GM18517 (cell line): ENCODE measurements at regions not wholly inside any gene's neighbourhood (a gene's known extent, or its start where the extent isn't known, plus 50 kb on each side); places are given as distances from the start of the nearest gene placed in this dataset.
"Not testable (repeated sequence)": the region's sequence is repeated elsewhere in the genome, so short reads cannot be mapped to it uniquely, and the experiment has no call there.

Source experiments
- ATAC-seq: cut with Tn5 transposase; IDR thresholded peaks from one replicate; pipeline ENCODE4 v1.9.1; 2021; ENCODE audit warnings: mild to moderate bottlenecking, moderate library complexity; ENCODE audit not compliant: unreplicated experiment

DNA sequence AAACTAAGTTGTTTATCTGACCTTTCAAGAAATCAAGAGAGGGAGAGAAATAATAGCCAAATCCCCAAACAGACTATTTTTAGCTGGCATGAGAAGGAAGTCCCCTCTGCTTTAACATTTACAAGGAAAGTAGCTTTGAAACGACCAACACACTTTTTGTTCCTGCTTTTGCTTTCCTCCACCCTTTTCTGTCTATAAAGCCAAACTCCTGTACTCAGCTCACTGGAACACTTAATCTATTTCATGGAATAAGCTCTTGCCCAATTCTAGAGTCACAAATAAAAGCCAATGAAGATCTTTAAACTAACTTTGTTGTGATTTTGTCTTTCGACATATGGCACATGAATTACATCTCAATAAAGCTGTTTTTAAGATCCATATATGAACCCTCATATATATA lies 86.8 kb upstream of the CCDC71L start:
- no peak for ATAC-seq

DNA sequence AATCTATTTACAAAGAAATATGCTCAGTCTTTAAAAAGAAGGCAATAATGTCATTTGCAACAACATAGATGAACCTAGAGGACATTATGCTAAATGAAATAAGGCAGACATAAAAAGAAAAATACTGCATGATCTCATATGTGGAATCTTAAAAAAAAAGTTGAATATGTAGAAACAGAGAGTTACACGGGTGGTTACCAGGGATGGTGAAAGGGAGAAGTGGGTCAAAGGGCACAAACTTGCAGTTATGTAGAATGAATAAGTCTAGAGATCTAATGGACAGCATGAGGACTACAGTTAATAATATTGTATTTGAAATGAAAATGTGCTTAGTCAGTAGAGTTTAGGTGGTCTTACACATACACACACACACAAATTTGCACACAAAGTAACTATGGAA lies 88.2 kb upstream of the CCDC71L start:
- ATAC-seq = no peak

DNA sequence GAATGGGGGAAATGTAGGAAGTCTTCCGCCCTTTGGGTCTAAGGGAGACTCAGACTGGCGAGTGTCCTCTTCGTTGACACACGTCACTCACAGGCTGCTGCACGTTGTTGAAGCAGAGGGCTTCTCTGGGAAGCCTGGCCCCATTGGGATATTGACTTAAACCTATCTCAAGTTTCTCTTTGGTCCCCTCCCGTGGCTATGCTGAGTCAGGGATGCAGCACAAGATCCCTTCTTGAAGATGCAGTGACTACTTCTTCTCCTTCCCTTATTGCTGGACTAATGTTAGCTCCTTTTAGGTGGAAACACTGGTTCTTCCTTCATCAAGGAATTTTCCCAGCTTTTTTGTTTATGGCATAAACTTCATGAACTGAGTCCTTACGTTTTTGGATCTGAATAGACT lies 89.8 kb upstream of the CCDC71L start:
- ATAC-seq = no peak

DNA sequence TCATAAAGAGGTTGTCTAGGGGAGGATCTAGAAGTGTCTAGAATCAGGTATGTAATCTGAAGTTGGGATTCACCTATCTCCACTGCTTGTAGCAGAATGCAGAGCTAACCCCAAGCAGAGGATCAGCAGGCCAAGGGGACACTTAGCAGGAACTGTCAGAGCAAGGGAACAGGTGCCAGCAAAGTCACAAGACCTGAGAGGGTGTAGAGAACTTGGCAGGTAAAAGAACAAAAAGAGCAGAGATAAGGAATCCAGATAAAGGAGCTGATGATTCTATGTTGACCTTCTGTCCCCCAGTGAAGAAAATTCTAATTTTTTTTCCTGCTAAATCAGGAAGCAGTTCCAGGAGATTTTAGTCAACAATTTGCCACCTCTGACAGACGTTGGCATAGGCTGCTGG lies 91.4 kb upstream of the CCDC71L start:
- ATAC-seq = no peak

DNA sequence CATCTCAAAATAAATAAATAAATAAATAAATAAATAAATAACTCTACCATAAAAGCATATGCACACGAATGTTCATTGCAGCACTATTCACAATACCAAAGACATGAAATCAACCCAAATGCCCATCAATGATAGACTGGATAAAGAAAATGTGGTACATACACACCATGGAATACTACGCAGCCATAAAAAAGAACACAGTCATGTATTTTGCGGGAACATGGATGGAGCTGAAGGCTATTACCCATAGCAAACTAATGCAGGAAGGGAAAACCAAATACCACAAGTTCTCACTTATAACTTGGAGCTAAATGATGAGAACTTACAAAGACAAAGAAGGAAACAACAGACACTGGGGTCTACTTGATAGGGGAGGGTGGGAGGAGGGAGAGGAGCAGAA lies 94.1 kb upstream of the CCDC71L start:
- ATAC-seq = not testable (repeated sequence)

DNA sequence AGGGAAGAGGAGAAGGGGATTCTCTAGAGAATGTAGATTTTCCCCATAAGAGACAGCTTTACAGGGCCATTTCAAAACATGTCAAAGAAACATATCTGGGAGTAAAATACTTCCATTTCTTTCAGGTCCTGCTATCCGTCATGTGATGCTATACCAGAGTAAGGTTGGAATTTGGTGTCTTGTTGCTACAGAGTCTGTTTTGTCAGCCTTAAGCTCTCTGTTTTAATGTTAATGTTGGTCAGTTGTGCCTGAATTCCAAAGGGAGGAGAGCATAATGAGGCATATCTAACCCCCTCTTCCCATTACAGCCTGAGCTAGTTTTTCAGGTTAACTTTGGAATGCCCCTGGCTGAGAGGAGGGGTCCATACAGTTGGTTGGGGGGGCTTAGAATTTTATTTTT lies 94.7 kb upstream of the CCDC71L start:
- ATAC-seq = no peak

DNA sequence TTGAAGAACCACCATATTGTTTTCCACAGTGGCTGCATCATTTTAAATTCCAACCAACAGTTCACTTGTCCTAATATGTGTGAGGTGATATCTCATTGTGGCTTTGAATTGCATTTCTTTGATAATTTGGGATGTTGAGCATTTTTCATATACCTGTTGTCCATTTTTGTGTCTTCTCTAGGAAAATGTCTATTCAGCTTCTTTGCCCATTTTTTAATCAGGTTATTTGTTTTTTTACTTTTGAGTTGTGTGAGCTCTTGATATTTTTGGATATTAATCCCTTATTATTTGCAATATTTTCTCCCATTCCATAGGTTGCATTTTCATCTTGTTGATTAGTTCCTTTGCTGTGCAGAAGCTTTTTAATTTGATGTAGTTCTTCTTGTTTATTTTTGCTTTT lies 95.1 kb upstream of the CCDC71L start:
- ATAC-seq = no peak

DNA sequence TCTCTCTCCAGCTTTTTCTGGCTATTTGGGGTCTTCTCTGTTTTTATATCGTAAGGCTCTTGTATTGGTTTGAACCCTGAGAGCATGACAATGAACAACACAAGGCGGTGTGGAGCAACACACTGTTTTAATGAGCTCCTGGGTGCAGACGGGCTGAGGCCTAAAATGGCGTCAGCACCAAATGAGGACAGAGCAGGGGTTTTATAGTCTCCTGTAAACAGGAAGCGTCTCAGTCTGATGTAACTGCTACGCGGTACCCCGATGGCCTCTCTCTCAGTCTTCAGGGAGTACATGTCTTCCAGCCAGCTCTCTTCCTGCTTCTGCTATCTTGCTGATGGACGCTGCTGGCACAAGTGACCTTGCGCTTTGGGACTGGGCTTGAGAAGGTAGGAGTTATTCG lies 95.9 kb upstream of the CCDC71L start:
- no peak for ATAC-seq

DNA sequence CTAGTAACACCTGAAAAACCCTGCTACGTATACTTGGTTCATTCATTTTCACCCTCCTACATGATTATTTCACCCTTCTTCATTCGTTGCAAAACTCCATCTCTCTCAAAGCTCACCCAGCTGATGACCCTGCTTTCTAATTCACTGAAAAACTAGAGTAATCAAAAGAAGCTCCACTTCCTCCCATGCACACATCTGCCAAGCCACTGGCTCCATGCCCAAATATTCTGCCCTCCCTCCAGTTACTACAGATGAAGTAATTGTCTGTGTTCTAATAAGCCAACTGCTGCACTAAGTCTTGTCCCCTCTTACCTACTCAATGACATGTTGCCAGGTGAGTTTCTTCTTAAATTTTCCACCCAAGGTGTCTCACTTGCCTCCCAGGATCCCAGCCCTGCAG lies 96.9 kb upstream of the CCDC71L start:
- ATAC-seq = no peak

DNA sequence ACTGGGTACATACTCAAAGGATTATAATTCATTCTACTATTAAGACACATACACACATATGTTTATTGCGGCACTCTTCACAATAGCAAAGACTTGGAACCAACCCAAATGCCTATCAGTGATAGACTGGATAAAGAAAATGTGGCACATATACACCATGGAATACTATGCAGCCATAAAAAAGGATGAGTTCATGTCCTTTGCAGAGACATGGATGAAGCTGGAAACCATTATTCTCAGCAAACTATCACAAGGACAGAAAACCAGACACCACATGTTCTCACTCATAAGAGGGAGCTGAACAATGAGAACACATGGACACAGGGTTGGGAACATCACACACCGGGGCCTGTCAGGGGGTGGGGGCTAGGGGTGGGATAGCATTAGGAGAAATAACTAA lies 101.9 kb upstream of the CCDC71L start:
- ATAC-seq = not testable (repeated sequence)

DNA sequence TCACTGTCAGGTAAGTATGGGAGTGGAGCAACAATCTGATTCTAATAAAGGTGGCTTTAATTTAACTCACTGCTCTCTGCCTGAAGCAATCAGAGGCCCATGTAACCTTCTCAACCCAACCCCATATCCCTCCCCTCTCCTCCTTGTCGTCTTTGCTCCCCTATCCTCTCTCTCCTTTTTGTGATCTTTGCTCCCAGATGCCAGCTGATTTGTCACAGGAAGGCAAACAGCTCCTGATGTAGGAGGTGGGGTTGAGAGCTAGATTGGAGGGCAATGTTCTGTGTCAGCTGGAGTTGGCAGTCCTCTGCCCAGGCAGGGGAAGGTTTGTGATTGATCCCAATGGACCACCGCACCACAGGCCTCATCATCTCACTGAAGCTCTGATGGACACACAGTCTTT lies 101.4 kb upstream of the PIK3CG start:
- ATAC-seq = no peak

DNA sequence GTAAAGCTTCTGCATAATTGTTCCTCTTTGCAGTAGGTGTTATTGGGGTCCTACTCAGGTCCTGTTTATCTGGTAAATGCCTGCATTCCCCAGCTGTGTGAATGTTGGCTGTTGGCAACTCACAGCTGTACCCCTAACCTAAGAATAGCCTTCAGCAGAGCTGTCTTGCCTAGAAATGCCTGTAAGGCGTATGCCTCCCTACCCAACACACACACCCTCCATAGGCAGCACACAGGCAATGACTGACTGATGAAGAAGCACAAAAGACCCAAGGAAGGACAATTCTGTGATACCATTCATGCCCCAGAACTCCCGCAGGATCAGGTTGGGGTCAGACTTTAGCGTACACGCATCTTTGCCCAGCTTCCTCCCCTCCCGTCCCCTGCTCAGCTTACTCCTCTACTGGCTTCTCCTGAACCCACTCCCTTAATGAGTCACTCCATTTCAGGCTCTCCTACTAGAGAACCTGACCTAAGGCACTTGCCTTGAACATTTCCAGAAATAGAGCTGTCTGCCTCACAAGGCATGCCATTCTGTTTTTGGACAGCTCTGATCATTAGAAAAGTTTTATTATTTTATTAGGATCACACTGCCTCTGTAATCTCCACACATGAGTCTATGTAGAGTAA lies 99.2 kb upstream of the PIK3CG start:
- no peak for ATAC-seq

DNA sequence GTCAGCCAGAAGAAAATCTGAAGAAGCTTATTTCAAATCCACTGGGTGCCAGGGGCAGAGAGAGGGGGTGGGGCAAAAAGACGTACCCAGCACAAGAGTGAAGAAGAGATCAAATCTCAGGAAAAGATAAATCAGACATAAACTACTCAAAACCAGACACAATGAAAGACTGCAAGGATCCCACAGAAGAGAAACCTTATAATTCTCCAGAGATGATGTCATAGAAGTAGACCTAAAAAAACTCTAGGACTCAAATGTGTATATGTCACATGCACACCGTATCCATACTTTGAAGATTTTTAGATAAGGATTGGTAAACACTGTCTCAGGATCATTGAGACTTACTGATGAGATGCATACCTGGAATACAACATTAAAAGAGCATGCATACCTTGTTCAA lies 98.5 kb upstream of the PIK3CG start:
- ATAC-seq = no peak

DNA sequence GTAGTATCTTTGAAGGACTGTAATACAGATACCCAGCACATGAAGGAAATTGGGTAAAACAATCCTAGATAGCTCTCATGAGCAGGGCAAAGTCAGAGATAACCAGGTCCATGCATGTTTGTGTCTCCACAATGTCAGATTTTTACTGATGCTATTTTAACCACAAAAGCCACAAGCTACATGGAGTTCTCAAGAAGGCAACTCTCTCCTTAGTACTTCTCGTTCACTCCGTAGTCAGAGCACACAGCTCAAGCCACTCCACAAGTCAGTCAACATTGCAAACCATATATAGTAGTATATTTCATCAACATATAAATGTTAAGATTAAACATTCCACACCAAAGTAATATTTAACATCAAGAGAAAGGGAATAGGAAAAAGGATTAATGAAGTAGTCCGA lies 98.0 kb upstream of the PIK3CG start:
- no peak for ATAC-seq

DNA sequence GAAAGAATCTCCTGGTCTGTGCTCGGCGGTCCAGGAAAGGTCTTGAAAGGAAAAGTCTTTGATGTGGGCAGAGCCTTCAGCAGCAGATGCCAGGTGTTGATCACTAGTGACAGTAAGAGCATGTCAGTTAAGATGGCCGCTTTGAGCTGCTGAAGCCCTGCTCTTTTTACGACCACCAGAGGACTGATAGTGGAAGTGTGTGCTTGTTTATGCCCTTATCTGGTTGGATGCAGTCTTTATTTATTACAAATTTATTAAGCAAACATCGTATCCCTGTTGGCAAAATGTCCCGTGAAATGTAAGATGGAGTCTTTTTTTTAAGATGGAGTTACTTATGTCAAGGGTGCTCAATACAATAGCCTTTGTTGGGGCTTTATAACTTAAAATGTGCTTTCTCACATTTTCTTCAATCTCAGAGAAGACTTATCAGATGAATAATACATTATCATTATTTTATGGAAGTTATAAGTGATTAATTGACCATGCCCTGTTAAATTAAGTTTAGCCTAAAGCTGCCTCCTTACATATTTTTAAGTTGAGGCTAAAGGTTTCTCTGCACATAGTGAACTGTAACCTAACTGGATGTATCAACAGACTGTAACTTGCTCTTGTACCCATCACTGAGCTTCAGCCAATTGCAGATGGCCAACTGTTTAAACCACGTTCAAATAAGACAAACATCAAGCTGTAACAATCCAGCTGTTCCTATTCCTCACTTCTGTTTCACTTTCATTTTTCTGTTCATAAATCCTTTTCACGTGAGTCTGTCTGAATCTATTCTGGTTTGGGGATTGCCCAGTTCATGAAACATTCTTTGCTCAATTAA lies 97.4 kb upstream of the PIK3CG start:
- peak; percentile 81 for ATAC-seq

DNA sequence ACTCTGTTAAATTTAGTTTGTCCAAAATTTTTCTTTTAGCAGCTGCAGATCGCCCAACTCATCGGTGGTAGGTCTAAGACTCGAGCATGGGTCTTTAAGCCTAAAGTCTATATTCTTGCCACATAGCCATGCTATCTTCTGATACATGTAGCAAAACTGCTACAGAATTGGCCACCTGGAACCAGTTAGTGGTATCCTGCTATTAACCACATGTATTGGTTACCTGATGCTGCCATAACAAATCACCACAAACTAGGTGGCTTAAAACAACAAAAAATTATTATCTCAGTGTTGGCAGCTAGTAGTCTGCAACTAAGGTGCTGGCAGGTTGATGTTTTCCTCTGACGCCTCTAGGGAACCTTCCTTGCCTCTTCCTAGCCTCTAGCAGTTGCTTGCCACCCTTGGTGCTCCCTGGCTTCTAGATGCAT lies 96.7 kb upstream of the PIK3CG start:
- ATAC-seq = peak; percentile 61

DNA sequence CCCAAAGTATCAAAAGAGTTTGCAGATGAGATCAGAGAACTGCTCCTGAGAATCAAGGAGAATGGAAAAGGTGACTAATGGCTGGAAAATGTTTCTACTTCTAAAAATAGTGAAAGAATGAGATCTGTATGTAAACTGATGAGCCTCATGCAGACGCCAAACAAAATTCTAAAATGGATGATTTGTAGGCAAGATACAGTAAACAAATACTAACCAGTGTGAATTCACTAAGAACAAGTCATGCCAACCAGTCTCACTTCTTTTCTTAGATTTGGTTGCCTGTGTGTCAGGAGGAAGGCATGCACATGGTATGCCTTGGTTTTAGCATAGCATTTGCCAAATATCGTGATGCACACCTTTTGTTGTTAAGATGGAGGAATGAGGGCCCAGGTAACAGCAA lies 94.9 kb upstream of the PIK3CG start:
- ATAC-seq = no peak

DNA sequence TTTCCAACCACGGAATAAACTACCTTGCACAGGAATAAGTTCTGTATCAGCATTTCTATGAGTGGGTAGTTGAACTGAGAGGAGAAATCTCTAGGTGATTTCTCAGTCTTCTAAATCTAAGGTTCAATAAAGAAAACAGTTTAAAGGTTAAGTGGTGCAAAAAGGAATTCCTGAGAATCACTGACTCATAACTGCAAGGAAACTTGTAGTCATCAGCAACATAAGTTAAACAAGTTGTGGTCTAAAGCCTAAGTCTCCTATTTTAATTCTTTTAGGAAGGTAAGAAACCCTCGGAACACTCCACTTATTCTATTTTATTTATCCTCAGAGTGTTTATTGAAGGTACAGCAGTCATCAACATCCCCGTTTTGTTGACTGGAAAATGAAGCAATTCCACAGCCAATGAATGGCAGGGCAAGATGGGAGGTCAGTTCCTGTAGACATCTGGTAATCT lies 92.4 kb upstream of the PIK3CG start:
- ATAC-seq = no peak

DNA sequence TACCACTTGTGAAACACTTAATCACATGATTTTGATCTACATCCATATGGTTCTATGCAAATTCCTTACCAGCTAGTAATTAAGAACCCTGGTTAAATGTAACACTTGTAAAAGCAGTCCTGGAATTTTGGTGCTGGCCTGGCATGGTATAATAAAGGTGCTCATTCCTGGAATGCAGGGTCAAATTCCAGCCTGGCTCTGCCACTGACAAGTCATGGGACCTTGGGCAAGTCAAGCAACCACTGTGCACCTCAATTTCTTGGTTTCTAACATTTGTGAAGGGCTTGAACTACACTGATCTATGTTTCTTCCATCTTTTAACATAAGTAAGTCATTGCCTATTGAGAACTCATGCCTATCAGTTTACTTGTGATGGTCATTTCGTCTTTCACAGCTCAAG lies 91.9 kb upstream of the PIK3CG start:
- ATAC-seq = no peak

DNA sequence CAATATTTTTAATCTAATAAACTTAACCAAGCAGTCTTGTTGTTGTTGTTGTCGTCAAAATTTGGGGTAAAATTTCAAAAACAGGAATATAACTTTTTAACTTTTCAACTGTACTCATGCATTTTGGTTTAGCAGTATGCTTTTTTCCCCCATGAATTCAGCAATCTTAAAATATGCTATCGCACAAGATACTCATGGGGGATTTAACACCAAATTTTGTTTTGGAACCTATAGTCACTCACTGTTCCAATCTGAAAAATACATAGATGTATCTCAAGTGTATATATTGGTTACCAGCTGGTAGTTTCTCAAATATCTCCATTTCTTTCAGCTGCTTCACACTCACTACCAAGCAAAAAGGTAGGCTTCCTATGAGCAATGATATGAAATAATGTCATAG lies 91.4 kb upstream of the PIK3CG start:
- ATAC-seq = no peak

DNA sequence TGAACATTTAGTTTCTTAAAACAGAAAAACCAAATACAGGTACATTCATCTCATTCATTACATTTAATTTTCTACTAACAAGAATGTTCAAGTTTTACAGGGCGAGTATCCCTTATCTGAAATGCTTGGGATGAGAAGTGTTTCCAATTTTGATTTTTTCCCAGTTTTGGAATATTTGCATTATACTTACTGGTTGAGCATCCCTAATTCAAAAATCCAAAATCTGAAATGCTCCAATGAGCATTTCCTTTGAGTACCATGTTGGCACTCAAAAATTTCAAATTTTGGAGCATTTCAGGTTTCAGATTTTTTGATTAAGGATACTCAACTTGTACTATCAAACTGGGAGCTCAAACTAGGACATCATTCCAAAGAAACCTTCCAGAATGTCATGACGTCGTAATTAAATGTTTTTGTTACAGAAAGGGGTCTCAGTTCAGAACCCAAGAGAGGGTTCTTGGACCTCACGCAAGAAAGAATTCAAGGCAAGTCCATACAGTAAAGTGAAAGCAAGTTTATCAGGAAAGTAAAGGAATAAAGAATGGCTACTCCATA lies 90.8 kb upstream of the PIK3CG start:
- ATAC-seq = no peak
